ENCODE measurements at regions not wholly inside any gene's neighbourhood (a gene's known extent, or its start where the extent isn't known, plus 50 kb on each side); places are given as distances from the start of the nearest gene placed in this dataset.

DNA sequence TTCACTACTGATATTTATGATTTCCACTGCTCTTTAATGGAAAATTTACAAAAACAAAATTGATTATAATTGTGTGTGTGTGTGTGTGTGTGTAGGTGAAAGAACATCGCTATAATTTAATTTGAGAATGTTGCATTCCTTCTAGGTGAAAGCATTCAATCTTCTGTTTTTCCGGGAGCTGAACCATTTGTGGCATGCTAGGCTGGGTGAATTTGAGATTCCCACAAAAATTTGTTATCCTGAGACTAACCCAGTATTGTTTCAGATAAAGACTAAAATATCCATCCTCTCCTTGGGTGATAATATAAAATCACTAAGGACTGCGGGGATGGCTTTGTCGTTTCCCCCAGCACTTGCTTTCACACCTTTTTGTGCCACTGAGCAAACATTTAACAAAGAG is 911.2 kb upstream of the PIK3C3 start:
- Mint-ChIP-seq H3K4me3 (no peak overlapping the region), H3K9me3 (peaks cover 9 to 14% of the 10 kb centered on the region in 2 donors), H3K27ac (no peak overlapping the region), H3K27me3 (ENCODE audit: low read depth in 2 of 2) (no peaks in the 10 kb centered on the region), H3K36me3 (no peaks in the 10 kb centered on the region), H3K4me1 (no peaks in the 10 kb centered on the region)
- Histone ChIP-seq H3K27ac (ENCODE audit: low read length) (no peak overlapping the region), H3K9me3 (ENCODE audit: control insufficient read depth, insufficient read depth, low read length) (peaks cover 4% of the 10 kb centered on the region), H3K4me3 (ENCODE audit: low read length) (no peak overlapping the region), H3K27me3 (ENCODE audit: control insufficient read depth, insufficient read depth, low read length) (no peaks in the 10 kb centered on the region), H3K36me3 (ENCODE audit: control insufficient read depth, insufficient read depth, low read length) (no peaks in the 10 kb centered on the region), H3K4me1 (ENCODE audit: control insufficient read depth, insufficient read depth, low read length) (no peaks in the 10 kb centered on the region)
- 83% methylated on average over 3 of the region's 4 CpGs for WGBS (ENCODE audit: insufficient coverage)
- DNase-seq: no peak
- no peak for ATAC-seq
- intact Hi-C loops (cut with micrococcal nuclease): no loop called here
- TF ChIP-seq, protein P1, sequence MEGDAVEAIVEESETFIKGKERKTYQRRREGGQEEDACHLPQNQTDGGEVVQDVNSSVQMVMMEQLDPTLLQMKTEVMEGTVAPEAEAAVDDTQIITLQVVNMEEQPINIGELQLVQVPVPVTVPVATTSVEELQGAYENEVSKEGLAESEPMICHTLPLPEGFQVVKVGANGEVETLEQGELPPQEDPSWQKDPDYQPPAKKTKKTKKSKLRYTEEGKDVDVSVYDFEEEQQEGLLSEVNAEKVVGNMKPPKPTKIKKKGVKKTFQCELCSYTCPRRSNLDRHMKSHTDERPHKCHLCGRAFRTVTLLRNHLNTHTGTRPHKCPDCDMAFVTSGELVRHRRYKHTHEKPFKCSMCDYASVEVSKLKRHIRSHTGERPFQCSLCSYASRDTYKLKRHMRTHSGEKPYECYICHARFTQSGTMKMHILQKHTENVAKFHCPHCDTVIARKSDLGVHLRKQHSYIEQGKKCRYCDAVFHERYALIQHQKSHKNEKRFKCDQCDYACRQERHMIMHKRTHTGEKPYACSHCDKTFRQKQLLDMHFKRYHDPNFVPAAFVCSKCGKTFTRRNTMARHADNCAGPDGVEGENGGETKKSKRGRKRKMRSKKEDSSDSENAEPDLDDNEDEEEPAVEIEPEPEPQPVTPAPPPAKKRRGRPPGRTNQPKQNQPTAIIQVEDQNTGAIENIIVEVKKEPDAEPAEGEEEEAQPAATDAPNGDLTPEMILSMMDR (IDR thresholded peaks at IDR 0.05): no peak

DNA sequence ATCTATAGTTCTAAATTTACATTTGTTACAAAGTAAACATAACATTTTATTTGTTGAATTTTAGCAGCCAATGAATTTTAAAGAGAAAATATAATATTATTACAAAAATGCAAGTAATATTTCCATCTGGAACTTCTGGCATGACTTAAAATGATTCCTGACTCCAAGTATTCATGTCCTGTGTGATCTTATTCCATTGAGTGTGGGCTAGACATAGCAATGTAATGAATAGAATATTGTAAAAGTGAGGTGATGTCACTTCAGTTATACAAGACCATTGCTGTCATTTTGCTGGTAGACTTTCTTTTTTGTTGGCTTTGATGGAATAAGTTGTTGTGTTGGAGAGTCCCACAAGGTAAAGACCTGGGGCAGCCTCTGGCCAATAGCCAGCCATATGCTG is 912.2 kb upstream of the PIK3C3 start:
- Histone ChIP-seq H3K9me3 (ENCODE audit: control insufficient read depth, insufficient read depth, low read length) (peaks cover 4% of the 10 kb centered on the region), H3K4me1 (ENCODE audit: control insufficient read depth, insufficient read depth, low read length) (no peaks in the 10 kb centered on the region), H3K36me3 (ENCODE audit: control insufficient read depth, insufficient read depth, low read length) (no peaks in the 10 kb centered on the region), H3K27ac (ENCODE audit: low read length) (no peak overlapping the region), H3K27me3 (ENCODE audit: control insufficient read depth, insufficient read depth, low read length) (no peaks in the 10 kb centered on the region), H3K4me3 (ENCODE audit: low read length) (no peak overlapping the region)
- Mint-ChIP-seq H3K27ac (no peak overlapping the region), H3K36me3 (peaks cover under 1% of the 10 kb centered on the region), H3K4me3 (no peak overlapping the region), H3K4me1 (no peaks in the 10 kb centered on the region), H3K27me3 (ENCODE audit: low read depth in 2 of 2) (no peaks in the 10 kb centered on the region), H3K9me3 (peaks cover 9 to 14% of the 10 kb centered on the region in 2 donors)
- intact Hi-C loops (cut with micrococcal nuclease): no loop called here
- TF ChIP-seq, protein P1 (IDR thresholded peaks at IDR 0.05): no peak
- no peak for DNase-seq
- no peak for ATAC-seq

DNA sequence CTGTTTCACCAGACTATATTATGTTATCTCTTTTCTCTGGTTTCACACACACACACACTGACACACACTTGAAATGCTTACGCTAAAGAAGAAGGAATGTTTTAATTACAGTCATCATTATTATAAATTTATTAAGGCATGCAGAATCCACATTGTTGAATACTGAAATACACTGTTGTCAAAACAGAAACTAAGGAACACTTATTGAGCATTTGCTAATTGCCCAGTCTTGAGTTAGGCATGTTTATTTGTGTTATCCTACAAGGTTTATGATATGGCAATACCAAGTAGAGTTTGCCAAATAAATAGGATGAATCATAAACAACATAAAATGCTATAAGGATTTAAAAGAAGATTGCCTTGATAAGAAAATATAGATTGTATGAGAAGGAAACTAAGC is 917.0 kb upstream of the PIK3C3 start:
- WGBS (ENCODE audit: insufficient coverage): no CpG with 5 or more reads among the region's 1 CpG
- TF ChIP-seq, protein P1 (IDR thresholded peaks at IDR 0.05): no peak
- Mint-ChIP-seq H3K9me3 (peaks cover 8 to 14% of the 10 kb centered on the region in 2 donors), H3K27ac (no peak overlapping the region), H3K4me1 (no peaks in the 10 kb centered on the region), H3K36me3 (peaks cover 10% of the 10 kb centered on the region), H3K4me3 (no peak overlapping the region), H3K27me3 (ENCODE audit: low read depth in 2 of 2) (no peaks in the 10 kb centered on the region)
- H3K9me3 ChIP-seq (ENCODE audit: control insufficient read depth, insufficient read depth, low read length): no peaks in the 10 kb centered on the region
- H3K36me3 ChIP-seq (ENCODE audit: control insufficient read depth, insufficient read depth, low read length): no peaks in the 10 kb centered on the region
- H3K4me1 ChIP-seq (ENCODE audit: control insufficient read depth, insufficient read depth, low read length): no peaks in the 10 kb centered on the region
- no peaks in the 10 kb centered on the region for H3K27me3 ChIP-seq (ENCODE audit: control insufficient read depth, insufficient read depth, low read length)
- H3K4me3 ChIP-seq (ENCODE audit: low read length): no peak overlapping the region
- H3K27ac ChIP-seq (ENCODE audit: low read length): no peak overlapping the region
- no peak for DNase-seq
- no peak for ATAC-seq
- intact Hi-C loops (cut with micrococcal nuclease): no loop called here

DNA sequence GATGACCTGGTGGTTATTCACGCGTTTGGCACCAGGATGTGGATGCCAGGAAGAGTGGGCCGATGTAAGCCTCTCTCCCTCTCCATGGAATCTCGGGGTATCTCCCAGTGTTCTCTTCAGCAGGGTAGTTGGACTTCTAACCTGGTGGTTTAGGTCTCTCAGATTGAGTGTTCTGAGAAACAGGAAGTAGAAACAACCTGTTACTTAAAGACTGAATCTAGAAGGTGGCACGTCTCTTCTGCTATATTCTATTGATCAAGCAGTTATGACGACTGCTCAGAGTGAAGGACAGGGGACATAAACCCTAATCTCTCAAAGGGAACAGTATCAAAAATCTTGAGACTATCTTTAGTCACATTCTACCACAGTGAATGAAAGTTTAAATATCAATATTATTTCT is 918.7 kb upstream of the PIK3C3 start:
- H3K27ac ChIP-seq (ENCODE audit: low read length): no peak overlapping the region
- no peaks in the 10 kb centered on the region for H3K27me3 ChIP-seq (ENCODE audit: control insufficient read depth, insufficient read depth, low read length)
- H3K4me1 ChIP-seq (ENCODE audit: control insufficient read depth, insufficient read depth, low read length): no peaks in the 10 kb centered on the region
- ATAC-seq (no peak), DNase-seq (no peak)
- Mint-ChIP-seq H3K4me3 (no peak overlapping the region), H3K27ac (no peak overlapping the region), H3K36me3 (peaks cover 10% of the 10 kb centered on the region), H3K4me1 (no peaks in the 10 kb centered on the region), H3K9me3 (peaks cover 7 to 16% of the 10 kb centered on the region in 2 donors), H3K27me3 (ENCODE audit: low read depth in 2 of 2) (no peaks in the 10 kb centered on the region)
- TF ChIP-seq, protein P1 (IDR thresholded peaks at IDR 0.05): no peak
- H3K9me3 ChIP-seq (ENCODE audit: control insufficient read depth, insufficient read depth, low read length): no peaks in the 10 kb centered on the region
- no peaks in the 10 kb centered on the region for H3K36me3 ChIP-seq (ENCODE audit: control insufficient read depth, insufficient read depth, low read length)
- WGBS (ENCODE audit: insufficient coverage): 87% methylated on average over 6 of the region's 6 CpGs
- no peak overlapping the region for H3K4me3 ChIP-seq (ENCODE audit: low read length)
- intact Hi-C loops (cut with micrococcal nuclease): no loop called here
